ENCODE measurements at regions not wholly inside any gene's neighbourhood (a gene's known extent, or its start where the extent isn't known, plus 50 kb on each side); places are given as distances from the start of the nearest gene placed in this dataset.

DNA sequence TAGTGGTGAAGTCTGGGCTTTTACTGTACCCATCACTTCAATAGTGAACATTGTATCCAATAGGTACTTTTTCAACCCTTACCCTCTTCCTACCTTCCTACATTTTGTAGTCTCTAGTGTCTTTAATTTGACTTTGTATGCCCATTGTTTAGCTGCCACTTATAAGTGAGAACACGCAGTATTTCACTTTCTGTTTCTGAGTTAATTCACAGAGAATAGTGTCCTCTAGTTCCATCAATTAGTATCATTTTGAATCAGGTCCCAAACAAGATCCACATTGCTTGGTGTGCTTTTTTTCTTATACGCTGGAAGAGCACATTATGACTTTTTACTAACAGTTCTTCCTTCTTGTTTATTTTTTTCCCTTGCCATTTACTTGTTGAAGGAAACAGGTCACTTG, 176.0 kb upstream of the WDFY3 start:
- no peak overlapping the region for H3K27ac ChIP-seq
- H3K9me3 ChIP-seq, result no peaks in the 10 kb centered on the region
- intact Hi-C loops (cut with DNase I; ENCODE audit: low total_unique reads), result loop anchor here (10.0 kb wide), 1 partner anchor 602 kb away; no protein-coding TSS in a partner anchor
- no peaks in the 10 kb centered on the region for H3K36me3 ChIP-seq (ENCODE audit: low read depth, missing control alignments)
- no peak overlapping the region for H3K4me3 ChIP-seq
- DNase-seq, result no peak
- TF ChIP-seq POLR2A (IDR thresholded peaks at IDR 0.05), result no peak
- TF ChIP-seq, protein P1, sequence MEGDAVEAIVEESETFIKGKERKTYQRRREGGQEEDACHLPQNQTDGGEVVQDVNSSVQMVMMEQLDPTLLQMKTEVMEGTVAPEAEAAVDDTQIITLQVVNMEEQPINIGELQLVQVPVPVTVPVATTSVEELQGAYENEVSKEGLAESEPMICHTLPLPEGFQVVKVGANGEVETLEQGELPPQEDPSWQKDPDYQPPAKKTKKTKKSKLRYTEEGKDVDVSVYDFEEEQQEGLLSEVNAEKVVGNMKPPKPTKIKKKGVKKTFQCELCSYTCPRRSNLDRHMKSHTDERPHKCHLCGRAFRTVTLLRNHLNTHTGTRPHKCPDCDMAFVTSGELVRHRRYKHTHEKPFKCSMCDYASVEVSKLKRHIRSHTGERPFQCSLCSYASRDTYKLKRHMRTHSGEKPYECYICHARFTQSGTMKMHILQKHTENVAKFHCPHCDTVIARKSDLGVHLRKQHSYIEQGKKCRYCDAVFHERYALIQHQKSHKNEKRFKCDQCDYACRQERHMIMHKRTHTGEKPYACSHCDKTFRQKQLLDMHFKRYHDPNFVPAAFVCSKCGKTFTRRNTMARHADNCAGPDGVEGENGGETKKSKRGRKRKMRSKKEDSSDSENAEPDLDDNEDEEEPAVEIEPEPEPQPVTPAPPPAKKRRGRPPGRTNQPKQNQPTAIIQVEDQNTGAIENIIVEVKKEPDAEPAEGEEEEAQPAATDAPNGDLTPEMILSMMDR (IDR thresholded peaks at IDR 0.05), result no peak
- 51 to 67% methylated on average over 2 of the region's 2 CpGs for WGBS, 2 donors
- H3K4me1 ChIP-seq, result no peaks in the 10 kb centered on the region
- H3K27me3 ChIP-seq, result no peaks in the 10 kb centered on the region

- H3K4me3 ChIP-seq, result no peak overlapping the region
- H3K9me3 ChIP-seq, result no peaks in the 10 kb centered on the region
- H3K27ac ChIP-seq, result no peak overlapping the region
- intact Hi-C loops (cut with DNase I; ENCODE audit: low total_unique reads), result loop anchor here (5.0 to 10.0 kb wide), 2 partner anchors 597 to 820 kb away; no protein-coding TSS in a partner anchor
- no peaks in the 10 kb centered on the region for H3K27me3 ChIP-seq
- TF ChIP-seq POLR2A (IDR thresholded peaks at IDR 0.05), result no peak
- TF ChIP-seq, protein P1 (IDR thresholded peaks at IDR 0.05), result peak; percentile 59 to 73 (median 65)
- peak; percentile 83 for DNase-seq
- H3K36me3 ChIP-seq (ENCODE audit: low read depth, missing control alignments), result no peaks in the 10 kb centered on the region
- H3K4me1 ChIP-seq, result no peaks in the 10 kb centered on the region
- WGBS, 2 donors, result 17 to 29% methylated on average over 9 of the region's 9 CpGs
Measured at GRCh38 chr4:85147481-85148076, 181.1 kb upstream of the WDFY3 start.

GRCh38 chr4:85149676-85150075, 183.2 kb upstream of the WDFY3 start:
- Histone ChIP-seq H3K9me3 (no peaks in the 10 kb centered on the region), H3K4me3 (no peak overlapping the region), H3K27ac (no peak overlapping the region), H3K4me1 (no peaks in the 10 kb centered on the region), H3K27me3 (no peaks in the 10 kb centered on the region), H3K36me3 (ENCODE audit: low read depth, missing control alignments) (no peaks in the 10 kb centered on the region)
- DNase-seq, result no peak
- intact Hi-C loops (cut with DNase I; ENCODE audit: low total_unique reads), result loop anchor here (5.0 to 10.0 kb wide), 2 partner anchors 595 to 818 kb away; no protein-coding TSS in a partner anchor
- WGBS, 2 donors, result 85 to 95% methylated on average over 1 of the region's 1 CpG
- TF ChIP-seq POLR2A (IDR thresholded peaks at IDR 0.05), result no peak
- TF ChIP-seq, protein P1 (IDR thresholded peaks at IDR 0.05), result no peak

DNA sequence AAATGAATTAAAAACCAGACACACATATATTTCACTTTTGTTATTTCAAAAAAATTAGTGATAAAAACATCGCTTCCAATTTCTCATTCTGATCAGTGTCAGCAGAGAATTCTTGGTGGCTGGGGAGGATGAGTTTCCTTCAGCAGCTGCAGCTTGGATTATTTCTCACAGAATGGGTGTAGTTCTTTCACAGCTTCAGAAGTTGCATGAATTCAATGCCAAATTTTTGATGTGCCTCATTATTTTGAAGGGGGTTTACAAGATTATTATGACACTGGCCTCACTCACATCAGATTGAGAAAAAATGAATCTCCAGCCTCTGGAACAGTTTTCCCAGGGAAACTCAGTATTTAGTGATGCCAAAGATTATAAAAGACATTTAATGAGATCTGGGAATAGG, 184.9 kb upstream of the WDFY3 start:
- intact Hi-C loops (cut with DNase I; ENCODE audit: low total_unique reads), result no loop called here
- H3K27ac ChIP-seq, result no peak overlapping the region
- no peaks in the 10 kb centered on the region for H3K9me3 ChIP-seq
- no peak overlapping the region for H3K4me3 ChIP-seq
- H3K27me3 ChIP-seq, result no peaks in the 10 kb centered on the region
- no peaks in the 10 kb centered on the region for H3K36me3 ChIP-seq (ENCODE audit: low read depth, missing control alignments)
- no peak for TF ChIP-seq POLR2A (IDR thresholded peaks at IDR 0.05)
- TF ChIP-seq, protein P1 (IDR thresholded peaks at IDR 0.05), result no peak
- no peaks in the 10 kb centered on the region for H3K4me1 ChIP-seq
- WGBS, 2 donors, result 75 to 90% methylated on average over 1 of the region's 1 CpG
- no peak for DNase-seq

DNA sequence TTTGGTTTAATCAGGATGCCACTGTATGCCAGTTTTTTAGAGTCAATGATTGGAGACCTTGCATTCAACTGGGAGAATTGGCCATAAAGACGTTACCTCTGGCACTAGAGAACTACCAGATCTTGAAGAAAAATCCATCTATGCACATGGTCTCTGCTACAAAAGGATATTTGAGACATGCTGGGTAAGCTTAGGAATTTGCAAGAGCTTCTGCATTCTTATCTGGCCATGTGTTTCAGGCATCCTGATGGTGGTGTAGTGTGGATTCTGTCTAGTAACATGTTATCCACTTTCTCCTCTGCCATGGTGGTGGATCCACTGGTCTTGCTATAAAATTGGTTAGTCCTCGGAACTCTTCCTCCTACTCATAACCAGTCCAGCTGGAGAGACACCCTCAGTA, 185.3 kb upstream of the WDFY3 start:
- DNase-seq, result no peak
- intact Hi-C loops (cut with DNase I; ENCODE audit: low total_unique reads), result no loop called here
- H3K27ac ChIP-seq, result no peak overlapping the region
- H3K27me3 ChIP-seq, result no peaks in the 10 kb centered on the region
- TF ChIP-seq, protein P1 (IDR thresholded peaks at IDR 0.05), result no peak
- no peak for TF ChIP-seq POLR2A (IDR thresholded peaks at IDR 0.05)
- no peaks in the 10 kb centered on the region for H3K36me3 ChIP-seq (ENCODE audit: low read depth, missing control alignments)
- 77 to 82% methylated on average over 2 of the region's 2 CpGs for WGBS, 2 donors
- no peaks in the 10 kb centered on the region for H3K4me1 ChIP-seq
- H3K4me3 ChIP-seq, result no peak overlapping the region
- no peaks in the 10 kb centered on the region for H3K9me3 ChIP-seq
